MV-4-11 (cell line): ENCODE measurements at regions not wholly inside any gene's neighbourhood (a gene's known extent, or its start where the extent isn't known, plus 50 kb on each side); places are given as distances from the start of the nearest gene placed in this dataset.

Experiments
- DNase-seq: peaks from one replicate; lab custom pipeline; 2025; lab: John Stamatoyannopoulos, UW

DNA sequence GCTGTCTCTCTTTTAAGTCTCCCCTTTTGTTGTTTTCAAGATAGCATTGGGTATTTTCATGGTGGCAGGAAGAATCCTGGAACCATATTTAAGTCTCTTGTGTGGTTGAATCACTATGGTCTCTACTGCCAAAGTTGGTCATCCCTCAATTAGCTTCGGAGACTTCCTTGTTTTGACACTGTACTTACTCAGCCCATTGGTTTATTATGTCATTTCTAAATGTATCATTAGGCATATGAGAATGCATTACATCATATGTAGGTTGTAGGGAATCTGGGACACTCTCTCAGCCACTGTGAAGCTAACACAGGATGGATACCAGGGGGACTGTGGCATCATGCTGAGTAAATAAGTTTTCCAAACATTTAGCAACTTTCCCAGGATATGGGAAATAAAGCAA is 211.8 kb downstream of the DTHD1 start:
- DNase-seq, result no peak

DNA sequence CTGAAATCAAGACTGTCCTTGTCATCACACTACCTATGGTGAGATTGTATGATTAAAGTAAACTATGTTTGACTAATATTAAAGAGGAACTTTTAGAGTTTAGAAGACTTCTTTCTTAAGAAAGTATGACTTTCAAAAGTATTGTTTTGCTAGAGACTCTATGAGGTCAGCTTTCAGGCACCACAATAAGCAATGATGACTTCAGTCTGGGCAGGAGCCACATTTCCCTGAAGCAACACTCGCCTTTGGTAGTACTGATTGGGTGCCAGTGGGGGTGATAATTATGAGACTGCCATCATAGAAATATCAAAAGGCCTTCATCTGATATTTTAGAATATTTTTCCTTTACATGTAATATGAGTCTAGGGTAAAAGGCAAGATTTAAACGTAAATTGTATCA is 212.6 kb downstream of the DTHD1 start:
- DNase-seq, result no peak

DNA sequence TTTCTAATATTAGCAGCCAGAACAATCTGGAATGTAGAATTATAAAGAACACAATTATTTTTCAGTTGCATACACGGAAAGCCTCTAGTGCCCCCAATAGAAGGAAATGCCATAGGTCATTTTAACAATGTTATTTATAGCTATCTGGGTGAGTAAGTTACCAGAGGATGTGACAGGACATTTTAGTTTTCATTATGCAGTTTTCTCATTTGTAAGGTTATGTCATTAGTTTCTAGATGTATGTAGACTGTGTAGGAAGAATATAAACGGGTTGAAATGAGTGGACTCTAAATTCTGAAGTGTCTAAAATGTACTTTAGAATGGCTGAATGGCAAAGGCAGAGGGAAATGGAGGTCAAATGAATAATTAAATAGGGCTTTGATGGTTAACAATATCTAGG is 213.3 kb downstream of the DTHD1 start:
- no peak for DNase-seq

DNA sequence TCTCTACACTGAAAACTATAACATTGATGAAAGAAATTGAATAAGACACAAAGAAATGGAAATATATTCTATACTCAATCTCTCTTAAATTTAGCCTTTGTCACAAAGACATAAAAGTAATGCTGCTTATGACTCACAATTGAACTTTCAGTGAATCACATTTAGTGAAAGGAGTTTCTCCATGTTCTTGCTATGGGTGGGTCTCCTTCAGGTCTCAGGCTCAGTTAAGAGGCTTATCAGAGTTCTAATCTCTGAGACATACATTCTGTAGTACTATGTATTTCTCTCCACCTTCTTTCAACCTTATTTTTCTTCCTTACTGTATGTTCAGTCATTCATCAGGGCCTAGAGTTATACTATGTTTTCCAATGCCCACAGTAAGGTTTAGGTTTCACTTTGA is 220.9 kb downstream of the DTHD1 start:
- no peak for DNase-seq

DNA sequence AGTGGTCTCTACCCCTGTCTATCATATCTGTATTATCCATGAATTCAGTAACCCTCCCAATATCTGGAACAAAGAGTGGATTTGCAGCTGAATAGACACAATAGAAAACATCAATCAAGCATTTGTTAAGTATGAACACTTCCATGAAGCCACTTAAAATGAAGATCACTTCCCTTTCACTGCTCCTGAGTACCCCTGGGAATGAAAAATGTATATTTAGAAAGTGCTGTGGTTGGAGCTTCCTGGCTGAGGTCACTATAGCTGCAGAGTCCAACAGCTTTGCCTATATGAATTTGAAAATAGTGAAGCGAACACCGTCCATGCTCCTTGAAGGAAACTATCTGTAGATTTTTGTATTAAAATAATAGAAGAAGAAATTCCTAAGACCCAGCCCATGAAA is 227.0 kb downstream of the DTHD1 start:
- DNase-seq, result no peak

DNA sequence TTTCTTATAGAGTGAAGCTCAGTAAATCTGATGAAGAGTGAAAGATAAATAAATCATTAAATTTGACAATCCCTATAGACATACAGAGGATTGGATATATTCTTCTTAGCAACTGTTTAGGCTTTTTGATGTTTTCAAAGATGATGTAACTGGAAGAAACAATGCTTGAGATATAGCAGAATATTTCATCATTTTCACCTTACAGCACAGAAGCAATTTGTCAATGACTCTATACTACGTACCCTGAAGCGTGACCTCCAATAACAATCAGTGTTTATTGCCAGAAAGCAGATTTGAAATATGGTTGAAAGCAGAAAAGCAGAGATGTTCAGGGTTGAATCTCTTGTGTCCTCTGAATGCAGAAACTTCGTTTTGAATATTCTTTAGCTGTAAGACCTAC is 228.4 kb downstream of the DTHD1 start:
- no peak for DNase-seq

DNA sequence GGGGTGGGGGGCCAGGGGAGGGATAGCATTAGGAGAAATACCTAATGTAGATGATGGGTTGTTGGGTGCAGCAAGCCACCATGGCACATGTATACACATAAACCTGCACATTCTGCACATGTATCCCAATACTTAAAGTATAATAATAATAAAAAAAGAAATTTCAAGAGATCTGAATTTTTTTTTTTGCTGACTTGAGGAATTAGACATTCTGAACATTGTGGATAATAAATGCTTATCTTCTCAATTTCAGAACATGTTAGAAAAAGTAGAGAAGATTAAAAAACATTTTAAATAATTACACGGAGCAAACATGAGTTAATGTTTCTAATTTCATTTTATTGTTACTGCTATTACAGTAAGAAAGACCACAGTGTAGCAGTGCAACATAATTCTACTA is 230.4 kb downstream of the DTHD1 start:
- DNase-seq, result no peak

DNA sequence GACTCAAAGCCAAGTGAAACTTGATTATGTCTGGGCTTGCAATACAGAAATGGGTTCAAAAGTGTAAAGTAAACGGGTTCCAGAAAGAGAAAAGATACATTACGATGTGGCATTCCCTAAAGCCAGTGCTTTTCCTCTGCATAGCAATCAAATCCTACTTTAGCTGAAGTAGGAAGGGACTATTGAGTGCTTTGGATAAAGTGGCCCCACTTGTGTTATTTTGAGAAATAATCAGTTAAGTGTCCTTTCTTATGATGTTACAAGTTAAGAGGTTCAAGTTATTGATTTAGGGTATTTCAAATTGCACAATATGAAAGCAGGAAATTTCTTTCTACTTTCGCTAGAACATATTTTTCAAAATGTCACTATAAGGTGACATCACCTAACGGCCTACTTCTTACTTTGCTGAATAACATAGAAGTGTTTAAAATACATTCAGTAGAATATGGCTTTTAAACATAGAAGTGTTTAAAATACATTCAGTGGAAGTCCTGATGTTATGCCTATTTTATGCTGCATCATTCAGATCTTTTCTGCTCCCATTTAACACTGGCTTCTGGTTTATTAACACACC is 235.2 kb downstream of the DTHD1 start:
- no peak for DNase-seq

DNA sequence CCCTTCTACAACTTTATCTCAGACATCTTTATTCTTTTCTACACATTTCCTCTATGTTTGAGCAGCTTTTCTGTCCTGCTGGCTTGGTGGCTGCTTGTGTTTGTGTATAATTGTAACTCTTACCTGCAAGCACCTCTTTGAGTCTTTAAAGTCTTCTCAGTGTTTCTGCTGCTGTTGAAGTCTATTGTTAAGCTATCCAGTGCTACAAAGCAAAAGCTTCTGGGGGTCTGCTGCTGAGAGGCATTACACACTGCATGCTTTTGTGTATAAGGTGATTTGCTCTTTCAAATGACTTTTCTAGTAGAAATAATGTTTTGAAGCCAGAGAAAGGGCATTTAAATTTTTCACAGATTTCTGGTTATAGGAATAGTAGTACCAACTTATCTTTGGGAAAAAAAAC is 241.8 kb downstream of the DTHD1 start:
- no peak for DNase-seq

DNA sequence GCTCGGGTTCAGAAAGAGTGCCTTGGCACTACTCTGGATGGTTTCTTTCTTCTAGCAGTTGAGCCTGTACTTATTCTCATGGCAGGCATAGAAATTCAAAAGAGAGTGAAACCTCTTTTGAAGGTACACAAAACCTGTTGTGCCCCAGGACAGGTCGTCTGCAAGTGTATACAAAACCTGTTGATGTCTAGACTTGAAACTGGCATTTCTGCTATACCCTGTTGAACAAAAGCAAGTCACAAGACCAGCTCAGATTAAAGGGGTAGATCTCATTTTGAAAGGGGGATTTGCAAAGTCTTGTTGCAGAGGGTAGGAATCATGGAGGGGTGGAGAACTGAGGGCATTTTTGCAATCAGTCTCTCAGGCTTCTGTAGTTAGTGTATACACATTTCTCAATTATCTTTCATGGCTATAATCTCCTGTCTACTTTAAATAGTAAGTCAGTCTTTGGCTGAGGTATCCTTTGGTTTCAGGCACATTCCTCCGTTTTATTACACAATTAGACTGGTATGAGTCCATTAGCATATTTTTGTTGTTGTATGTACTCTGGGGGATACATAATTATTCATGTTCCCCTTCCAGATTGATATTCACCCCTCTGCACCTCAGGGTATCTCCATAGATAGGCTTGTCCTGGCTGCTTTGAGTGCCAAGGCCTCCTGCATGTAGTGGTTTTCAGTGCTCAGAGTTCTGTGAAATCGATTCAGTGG is 251.4 kb downstream of the DTHD1 start:
- DNase-seq, result no peak

DNA sequence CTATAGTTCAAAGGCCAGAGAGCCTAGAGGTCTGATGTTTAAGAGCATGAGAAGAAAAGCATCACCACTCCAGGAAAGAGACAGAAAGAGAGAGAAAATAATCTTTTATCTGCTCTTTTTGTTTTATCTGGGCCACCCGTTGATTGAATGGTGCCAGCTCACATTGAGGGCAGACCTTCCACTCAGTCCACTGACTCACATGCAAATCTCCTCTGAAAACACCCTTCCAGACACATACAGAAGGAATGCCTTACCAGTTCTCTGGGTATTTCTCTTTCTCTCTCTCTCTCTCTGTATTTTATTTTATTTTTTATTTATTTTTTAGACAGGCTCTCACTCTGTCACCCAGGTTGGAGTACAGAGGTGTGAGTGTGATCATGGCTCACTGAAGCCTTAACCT is 252.5 kb downstream of the DTHD1 start:
- no peak for DNase-seq

DNA sequence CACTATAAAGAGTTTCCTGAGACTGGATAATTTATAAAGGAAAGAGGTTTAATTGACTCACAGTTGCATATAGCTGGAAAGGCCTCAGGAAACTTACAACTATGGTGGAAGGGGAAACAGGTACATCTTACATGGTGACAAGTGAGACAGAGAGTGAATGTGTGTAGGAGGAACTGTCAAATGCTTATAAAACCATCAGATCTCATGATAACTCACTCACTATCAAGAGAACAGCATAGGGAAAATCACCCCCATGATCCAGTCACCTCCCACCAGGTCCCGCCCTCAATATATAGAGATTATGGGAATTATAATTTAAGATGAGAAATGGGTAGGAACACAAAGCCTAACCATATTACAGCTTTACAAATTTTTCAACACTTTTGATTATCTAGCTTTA is 266.0 kb downstream of the DTHD1 start:
- no peak for DNase-seq

DNA sequence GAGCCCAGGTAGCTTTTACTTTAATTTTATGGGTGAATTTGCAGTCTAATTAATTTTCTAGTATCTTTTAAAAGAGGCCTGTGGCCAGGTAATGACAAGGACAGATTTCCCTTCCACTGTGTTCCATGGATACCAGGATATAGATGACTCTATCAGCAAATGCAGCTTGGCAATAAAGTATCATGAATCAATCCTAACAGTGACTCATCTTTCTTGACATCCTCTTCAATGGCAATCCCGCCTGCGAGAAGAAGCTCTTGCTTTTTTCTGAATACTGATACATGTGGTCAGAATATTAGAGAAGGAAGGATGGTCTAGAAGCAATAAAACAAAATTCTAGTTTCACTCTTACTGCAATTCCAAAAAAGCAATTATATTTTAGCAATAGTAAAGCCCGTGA is 267.8 kb downstream of the DTHD1 start:
- no peak for DNase-seq

DNA sequence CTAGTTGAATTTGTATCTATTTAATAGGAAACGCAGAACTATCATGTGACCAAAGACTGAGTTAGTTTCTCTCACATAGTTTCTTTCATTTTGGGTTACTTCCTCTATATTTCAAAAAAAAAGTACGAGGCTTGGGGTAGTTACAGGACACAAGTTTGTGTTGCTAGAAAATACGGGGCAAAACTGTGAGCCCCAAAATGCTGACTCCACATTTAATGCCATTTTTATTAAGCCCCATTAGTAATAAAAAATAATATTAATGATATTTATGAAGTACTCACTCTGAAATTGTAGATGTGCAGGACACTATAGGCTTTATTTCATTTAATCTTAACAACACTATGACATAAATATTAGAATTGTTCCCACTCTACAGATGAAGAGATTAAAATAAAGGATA is 268.6 kb downstream of the DTHD1 start:
- no peak for DNase-seq

DNA sequence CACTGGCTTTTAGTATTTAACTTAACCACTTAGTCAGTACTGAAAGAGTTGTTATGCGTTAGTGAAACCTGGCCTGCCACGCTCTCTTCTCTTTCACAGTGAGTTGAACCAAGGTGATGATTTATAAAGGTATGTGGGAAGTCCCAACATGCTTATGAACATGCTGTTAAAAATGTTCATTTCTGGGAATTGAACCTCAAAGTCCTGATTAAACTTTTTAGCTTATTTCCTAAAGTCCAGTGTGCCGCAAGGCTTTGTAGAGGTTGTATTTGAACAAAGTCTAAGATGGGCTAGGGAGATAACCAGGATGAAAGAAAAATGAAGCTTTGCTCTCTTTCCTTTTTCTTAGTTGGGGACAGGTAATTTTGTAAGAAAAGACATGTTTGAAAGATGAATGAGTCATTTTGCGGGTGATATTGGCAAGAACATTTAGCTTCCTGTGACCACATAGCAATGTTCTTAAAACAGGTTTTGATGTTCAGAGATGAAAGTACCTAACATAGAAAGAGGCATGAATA is 270.3 kb downstream of the DTHD1 start:
- DNase-seq, result no peak

DNA sequence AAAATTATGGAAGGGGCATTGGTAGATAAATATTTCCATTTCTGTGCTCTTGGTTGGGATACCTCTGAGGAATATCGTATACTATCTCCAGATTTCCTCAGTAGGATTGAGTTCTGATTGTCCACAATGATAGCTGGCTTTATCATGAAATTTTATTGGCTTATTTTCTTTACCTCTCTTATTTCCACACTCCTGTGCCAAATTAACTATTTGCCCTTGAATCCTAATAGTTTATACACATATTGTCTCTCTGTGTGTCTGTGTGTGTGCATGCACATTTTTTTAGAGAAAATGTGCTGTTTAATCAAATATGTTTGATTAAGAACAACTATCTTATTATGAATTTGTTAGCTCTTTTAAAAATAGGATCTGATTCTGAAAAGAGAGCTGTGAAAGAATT is 271.6 kb downstream of the DTHD1 start:
- DNase-seq, result no peak

DNA sequence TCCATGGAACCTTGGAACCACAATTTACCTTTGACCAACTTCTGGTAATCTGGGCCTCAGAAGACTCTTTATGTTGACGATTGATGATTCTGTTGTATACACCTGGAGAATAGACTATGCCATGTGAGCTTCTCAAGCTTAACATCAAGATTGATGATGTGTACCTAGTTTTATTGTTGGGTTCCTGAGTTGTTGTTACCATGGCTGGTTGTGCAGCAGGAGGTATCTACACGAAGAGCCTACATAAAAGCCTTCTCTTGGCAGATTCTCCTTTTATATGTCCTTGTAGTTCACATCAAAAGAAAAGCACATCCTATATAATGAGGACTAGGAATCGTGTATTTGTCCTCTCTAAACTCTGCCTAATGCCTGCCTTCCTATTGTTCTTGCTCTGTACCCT is 272.0 kb downstream of the DTHD1 start:
- DNase-seq, result no peak

DNA sequence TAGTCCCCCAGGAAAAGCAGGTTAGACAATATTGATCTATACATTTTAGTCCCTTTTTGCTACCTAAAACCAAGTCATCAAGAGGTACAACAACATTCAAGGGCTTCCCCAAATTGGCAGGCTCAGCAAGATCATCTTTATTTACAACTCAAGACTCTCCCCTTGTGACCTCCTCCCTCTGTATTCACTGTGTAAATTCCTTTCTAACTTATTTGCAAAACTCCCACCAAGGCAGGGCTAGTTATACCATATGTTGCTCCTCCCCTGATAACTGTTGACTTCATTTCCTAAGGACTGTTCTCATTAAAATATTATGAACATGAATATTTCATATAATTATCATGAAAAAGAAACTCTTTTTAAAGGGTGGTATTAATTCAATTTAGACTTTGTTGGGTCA is 275.6 kb downstream of the DTHD1 start:
- DNase-seq, result no peak

DNA sequence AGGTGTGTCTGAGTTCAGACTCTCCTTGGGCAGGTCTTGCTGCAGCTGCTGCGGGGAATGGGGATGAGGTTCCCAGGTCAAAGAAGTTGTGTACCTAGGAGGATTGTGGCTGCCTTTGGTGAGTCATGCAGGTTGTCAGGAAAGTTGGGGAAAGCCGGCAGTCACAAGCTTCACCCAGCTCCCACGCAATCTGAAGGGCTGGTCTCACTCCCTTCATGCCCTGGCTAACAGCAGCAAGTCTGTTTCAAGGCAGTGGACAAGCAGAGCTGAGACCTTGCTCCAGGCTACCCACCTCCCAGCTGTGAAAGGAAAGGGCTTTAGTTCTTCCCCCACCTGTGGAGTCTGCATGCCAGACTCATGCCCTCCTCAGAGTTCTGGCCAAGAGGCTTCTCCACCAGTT is 287.2 kb downstream of the DTHD1 start:
- DNase-seq, result no peak

DNA sequence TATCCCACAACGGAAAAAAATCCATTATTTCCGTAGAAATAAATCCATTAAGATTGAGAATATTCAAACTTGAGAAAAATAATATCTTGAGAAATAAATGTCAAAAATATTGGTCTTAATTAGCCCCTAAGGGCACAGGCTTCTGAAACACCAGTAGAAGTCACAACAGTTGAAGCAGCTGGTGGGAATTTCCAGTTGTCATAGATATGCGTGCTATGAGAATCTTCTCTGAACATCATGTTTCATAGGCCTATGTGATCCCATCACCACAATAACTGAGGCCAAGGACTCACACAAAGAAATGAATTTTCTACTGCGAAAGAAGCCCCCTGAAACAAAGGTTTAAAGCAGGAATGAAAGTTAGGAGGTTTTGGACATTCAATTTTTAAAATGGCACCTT is 292.0 kb downstream of the DTHD1 start:
- DNase-seq, result no peak

DNA sequence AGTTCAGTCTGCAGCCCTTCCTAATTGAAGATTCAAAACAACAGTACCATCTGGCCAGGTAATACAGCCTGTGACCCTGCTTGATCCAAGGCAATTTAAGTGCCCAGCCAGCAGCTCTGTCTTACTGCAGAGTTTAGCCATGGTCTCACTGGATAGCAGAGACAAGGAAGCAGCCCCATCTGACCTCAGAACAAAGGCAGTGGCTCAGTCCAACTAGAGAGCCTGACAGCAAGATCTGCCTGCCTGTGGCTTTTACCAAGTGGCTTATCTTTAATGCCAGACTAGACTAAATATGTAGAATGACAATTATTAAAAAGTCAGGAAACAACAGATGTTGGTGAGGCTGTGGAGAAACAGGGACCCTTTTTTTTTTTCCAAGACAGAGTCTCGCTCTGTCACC is 293.4 kb downstream of the DTHD1 start:
- DNase-seq, result no peak

DNA sequence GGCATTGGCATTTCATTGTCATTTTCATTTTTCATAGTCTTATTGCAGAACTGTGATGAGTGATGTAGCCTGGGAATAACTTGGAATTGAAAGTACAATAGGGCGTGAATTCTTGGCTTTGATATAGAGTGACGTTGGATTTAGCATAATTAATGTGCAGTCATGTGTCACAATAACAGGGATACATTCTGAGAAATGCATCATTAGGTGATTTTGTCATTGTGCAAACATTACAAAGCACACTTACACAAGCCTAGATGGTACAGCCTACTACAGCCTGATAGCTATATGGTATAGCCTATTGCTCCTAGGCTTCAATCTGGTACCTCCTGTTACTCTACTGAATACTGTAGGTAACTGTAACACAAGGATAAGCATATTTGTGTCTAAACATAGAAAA is 300.8 kb downstream of the DTHD1 start:
- no peak for DNase-seq

DNA sequence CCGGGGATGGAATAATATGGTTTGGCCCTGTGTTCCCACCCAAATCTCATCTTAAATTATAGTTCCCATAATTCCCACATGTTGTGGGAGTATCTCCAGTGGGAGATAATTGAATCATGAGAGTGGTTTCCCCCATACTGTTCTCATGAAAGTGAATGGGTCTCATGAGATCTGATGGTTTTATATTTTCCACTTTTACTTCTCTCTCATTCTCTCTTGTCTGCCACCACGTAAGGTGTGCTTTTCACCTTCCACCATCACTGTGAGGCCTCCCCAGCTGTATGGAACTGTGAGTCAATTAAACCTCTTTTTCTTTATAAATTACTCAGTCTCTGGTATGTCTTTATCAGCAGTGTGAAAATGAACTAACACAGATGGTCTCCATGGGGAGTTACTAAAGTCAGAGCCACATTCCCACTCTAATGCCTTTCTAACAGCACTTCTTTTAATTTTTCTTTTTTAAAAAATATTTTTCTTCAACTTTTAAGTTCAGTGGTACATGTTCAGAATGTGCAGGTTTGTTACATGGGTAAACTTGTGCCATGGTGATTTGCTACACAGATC is 306.6 kb downstream of the DTHD1 start:
- DNase-seq, result no peak

DNA sequence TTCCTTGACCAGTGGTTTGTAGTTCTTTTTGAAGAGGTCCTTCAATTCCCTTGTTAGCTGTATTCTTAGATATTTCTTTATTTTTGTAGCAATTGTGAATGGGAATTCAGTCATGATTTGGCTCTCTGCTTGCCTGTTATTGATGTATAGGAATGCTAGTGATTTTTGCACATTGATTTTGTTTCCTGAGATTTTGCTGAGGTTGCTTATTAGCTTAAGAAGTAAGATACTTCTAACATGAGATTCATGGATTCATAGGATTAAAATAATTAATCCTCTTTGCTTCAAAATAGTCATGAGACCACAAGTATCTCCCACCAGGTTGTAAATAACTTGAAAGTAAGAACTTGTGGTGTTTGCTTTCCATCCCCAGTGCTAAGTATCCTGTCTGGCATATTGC is 308.9 kb downstream of the DTHD1 start:
- no peak for DNase-seq
